HG03060 (cell line): ENCODE measurements at regions not wholly inside any gene's neighbourhood (a gene's known extent, or its start where the extent isn't known, plus 50 kb on each side); places are given as distances from the start of the nearest gene placed in this dataset.
"Not testable (repeated sequence)": the region's sequence is repeated elsewhere in the genome, so short reads cannot be mapped to it uniquely, and the experiment has no call there.

Experiments
- ATAC-seq: cut with Tn5 transposase; IDR thresholded peaks from one replicate; pipeline ENCODE4 v1.9.1; 2021; ENCODE audit warnings: low read depth, moderate number of reproducible peaks; ENCODE audit not compliant: unreplicated experiment

- ATAC-seq = no peak
These were observed 261.1 kb downstream of the MEX3B start for GRCh38 chr15:81784751-81785150.

- no peak for ATAC-seq
These were observed 262.2 kb downstream of the MEX3B start for GRCh38 chr15:81783586-81783985.

DNA sequence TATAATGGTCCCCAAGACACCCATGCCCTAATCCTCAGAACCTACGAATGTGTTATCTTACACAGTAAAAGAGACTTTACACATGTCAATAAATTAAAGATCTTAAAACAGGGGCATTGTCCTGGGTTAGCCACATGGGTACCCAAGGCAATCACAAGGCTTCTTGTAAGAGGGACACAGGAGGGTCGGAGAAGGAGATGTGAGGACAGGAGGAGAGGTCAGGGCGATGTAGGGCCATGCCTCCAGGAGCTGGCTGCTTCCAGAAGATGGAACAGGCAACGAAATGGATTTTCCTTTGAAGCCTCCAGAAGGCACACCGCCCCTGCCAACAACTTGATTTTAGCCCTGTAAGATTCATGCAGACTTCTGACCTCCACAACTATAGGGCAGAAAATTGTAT lies 262.7 kb downstream of the MEX3B start:
- ATAC-seq = no peak

GRCh38 chr15:81781395-81781794 lies 264.4 kb downstream of the MEX3B start:
- ATAC-seq = no peak

DNA sequence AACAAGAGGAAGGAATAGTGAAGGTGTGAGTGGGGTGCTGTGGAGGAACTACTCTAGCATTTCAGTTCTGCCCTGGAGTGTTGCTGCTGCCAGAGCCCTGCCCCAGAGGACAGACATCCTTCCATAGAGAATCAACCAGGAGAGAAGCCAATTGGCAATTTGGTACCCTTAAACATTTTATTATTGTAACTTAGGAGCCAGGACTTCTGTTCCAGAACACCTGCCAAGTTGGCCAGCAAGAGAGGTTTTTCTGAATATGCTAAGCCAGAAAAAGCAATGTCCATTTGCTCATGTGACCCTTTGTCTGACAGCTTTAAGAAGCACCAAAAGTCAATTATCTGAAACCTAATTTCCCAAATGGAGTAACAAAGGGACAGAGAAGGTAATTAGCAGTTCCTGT lies 264.9 kb downstream of the MEX3B start:
- ATAC-seq = no peak

GRCh38 chr15:81779181-81779580 lies 266.6 kb downstream of the MEX3B start:
- no peak for ATAC-seq

- ATAC-seq = no peak
These were observed 268.3 kb downstream of the MEX3B start for GRCh38 chr15:81777546-81777945.

DNA sequence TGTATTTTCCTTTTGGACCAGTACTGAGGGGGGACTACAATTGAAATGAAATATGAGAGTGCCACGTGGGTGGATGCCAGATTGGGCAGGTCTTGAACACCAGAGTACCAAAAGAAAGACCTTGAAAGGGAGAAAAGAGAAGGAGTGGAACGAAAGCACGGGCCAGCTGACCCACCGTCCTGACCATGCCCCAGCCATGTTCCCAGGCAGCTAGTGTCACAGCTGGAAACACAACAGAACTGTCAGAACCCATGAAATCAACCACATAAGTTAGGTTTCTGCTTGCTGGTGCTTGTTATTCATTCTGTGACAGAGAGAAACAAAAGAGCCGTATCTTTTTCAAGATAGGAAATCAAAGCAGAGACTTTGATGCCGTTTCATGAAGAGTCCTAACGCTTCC lies 268.8 kb downstream of the MEX3B start:
- no peak for ATAC-seq

DNA sequence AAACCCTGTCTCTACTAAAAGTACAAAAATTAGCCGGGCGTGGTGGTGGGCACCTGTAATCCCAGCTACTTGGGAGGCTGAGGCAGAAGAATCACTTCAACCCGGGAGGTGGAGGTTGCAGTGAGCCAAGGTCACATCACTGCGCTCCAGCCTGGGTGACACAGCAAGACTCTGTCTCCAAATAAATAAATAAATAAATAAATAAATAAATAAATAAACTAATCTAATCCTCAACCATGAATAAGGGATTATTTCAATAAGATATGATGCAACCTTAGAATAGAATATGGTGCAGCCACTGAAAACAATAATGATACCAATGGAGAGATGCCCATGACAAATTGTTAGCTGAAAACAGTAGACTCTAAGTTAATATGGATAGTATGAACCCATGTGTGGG lies 270.0 kb downstream of the MEX3B start:
- not testable (repeated sequence) for ATAC-seq

- ATAC-seq = no peak
These were observed 271.5 kb downstream of the MEX3B start for GRCh38 chr15:81774309-81774708.

- ATAC-seq = no peak
These were observed 277.0 kb downstream of the MEX3B start for GRCh38 chr15:81768773-81769172.

DNA sequence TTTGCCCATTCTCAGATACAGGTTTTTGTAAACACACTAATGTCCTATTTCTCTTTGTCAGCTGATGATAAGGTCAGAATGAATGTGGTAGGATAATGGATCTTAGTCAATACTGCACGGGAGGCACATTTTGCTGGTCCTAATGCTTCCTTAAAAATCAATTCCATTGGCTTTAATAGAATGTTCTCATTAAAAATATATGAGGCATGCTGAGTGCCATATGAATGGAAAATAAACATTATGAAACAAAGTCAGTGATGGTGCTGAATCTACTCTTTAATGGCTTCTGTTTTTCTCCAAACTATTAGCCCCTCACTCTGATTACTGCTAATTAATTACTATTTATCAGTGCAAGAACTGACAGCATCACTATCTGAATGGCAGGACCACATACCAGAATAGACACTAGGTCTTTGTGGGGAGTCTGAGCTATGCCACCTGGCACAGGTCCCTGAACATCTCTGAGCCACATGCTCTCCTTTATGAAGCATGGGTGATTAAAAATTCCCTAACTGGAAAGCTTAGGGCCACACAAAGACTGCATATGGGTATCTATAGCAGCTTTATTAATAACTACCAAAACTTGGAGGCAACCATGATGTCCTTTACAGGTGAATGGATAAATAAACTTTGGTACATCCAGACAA lies 278.9 kb downstream of the MEX3B start:
- no peak for ATAC-seq

- ATAC-seq = no peak
These were observed 280.0 kb downstream of the MEX3B start for GRCh38 chr15:81765816-81766215.

DNA sequence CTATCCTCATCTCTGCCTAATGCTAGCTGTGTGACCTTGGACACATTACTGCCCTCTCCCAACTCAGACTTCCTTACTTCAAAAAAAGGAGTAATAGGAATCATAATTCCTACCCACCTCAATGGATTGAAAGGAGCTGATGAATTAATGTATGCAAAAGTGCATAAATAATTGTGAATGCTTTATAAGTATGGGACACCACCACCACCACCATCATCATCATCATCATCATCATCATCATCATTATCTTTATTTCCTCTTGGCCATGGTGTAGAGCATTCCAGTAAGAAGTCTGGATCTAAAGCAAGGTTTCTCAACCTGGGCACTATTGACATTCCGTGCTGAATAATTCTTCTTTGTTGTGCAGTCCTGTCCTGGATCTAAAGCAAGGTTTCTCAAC lies 282.5 kb downstream of the MEX3B start:
- ATAC-seq = no peak

GRCh38 chr15:81760686-81761085 lies 285.1 kb downstream of the MEX3B start:
- ATAC-seq = no peak

DNA sequence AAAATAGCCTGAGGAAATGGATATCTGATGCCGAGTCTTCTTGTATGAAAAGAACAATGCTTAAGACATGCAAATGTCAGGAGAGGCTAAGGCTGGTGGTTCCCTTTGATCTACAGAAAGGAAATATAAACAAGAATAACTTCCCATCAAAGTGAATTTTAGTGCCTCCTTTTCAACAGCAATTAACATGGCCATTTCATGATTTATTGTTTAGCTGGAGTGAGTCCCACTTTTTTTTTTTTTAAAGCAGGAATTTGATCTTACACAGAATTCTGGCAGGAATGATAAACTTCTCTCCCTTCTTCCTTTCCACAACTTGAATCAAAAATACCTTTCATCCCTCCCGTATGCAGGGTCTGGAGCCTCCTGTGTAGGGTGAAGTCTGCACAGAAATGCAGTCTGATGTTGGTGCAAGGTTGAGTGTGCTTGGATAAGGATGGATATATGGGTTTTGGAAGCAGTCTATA lies 287.0 kb downstream of the MEX3B start:
- no peak for ATAC-seq

GRCh38 chr15:81755626-81756025 lies 290.2 kb downstream of the MEX3B start:
- no peak for ATAC-seq

DNA sequence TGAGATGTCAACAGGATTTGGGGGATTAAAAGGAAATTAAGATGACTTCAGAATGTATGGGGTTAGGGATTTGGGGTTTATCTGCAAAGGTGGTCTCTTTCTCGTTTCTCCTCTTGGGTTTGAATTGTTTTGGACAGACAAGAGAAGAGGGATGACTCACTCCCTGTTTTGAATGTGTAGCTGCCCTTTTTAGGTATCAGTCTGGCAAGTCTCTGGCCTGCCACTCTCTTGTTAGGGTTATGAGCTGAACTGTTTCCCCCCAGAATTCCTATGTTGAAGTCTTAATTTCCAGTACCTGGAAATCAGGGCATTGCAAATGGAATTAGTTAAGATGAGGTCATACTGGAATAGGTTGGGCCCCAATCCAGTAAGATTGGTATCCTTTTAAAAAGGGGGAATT lies 291.7 kb downstream of the MEX3B start:
- no peak for ATAC-seq

DNA sequence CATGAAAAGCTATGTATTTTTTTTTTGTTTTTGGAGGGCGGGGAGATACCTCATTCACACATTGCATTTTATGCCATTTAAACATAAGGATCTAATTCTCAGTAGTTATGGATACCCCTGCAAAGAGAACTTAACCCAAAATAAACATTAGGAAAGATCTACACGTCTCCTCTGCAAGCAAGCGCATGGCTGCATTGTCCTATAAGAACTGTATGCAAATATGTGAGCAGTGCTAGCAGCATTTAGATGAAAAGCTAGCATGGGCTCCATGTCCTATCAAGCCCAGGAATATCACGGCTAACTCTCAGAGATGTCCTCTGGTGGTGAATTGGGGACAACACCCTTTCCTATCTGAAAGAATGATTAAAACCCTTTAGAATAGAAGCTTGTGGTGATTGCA lies 292.8 kb downstream of the MEX3B start:
- ATAC-seq = no peak

DNA sequence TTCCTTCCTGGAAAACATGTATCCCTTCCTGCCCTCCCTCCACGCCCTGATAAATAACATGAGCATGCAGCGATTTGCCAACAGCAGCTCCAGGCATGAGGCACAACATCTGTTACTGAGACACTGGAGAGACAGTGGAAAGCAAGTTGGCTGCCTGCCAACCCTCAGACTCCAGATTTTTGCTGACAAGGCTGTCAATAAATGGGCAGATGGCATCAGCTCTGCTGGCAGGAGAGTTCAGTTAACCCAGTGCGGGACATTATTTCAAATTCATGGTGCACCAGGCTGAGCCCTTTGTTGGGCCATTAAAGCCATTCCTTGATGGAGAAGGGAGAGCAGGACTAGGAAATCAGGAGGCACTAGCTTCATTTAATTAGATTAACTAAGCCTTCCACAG lies 293.3 kb downstream of the MEX3B start:
- no peak for ATAC-seq

DNA sequence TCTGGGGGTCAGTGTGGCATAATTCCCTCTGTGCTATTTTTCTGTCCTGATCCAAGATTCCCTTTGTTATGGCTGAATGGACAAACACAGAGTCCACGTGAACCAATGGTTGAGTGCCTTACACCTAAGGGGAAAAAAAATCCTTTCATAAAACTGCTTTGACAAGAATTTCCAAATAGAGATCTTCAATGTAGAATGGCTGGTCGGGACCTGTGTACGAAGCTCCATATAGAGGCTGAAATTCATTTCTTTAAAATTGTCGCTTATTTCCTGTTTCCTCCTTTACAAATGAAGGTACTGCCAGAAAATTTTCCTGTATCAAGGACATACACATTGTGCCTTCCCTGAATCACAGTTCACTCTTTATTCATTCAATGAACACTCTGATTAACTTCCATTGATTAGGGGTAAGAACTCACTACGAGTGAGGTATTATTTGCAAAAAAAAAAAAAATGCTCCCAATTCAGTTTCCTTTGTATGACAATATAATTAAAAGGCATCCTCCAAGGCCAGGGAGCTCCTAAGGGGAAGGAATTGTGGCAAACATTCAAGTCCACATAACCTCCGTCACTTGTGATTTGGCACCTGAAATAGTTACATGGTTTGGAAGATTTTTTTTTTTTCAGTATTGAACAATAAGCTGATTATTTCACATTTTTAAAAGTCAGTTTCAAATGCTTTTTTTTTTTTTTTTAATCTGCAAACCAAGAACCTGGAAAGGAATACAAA lies 293.8 kb downstream of the MEX3B start:
- no peak for ATAC-seq

DNA sequence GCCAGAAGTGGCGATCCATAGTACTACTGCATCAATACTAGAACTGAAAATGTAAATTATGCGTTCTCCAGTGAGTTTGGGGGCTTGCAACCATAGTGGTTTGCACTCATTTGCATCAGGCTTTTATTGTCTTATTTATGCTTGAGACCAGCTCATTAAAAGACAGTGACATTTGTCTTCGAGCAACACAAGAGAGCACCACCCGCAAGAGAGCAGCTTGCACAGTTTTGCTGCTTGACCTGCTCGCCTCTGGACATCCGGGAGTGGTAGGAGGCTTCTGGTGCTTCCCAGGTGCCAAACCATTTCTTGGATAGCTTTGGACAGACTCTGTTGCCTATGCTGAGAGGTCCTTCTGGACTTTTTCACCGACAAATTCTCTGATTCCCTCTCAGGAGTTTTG lies 294.6 kb downstream of the MEX3B start:
- ATAC-seq = no peak
